Activated CD8-positive, alpha-beta memory T cell treated with anti-CD3 and anti-CD28 coated beads, Interleukin-2, amount 50 U/mL, for 24 hours (primary cell): ENCODE measurements at regions not wholly inside any gene's neighbourhood (a gene's known extent, or its start where the extent isn't known, plus 50 kb on each side); places are given as distances from the start of the nearest gene placed in this dataset.

Source experiments
- DNase-seq: peaks from one replicate; pipeline ENCODE4 v3.0.0-alpha.2; 2020; ENCODE audit errors: extremely low read depth

GRCh38 chr9:16337322-16338029 is 533.0 kb downstream of the BNC2 start:
- no peak for DNase-seq

- DNase-seq: no peak
Measured at GRCh38 chr9:16341177-16341576, 529.3 kb downstream of the BNC2 start.

GRCh38 chr9:16342246-16343020 is 528.0 kb downstream of the BNC2 start:
- DNase-seq: no peak

GRCh38 chr9:16343249-16344237 is 526.9 kb downstream of the BNC2 start:
- DNase-seq: no peak

- no peak for DNase-seq
Measured at GRCh38 chr9:16344343-16344742, 526.1 kb downstream of the BNC2 start.

- no peak for DNase-seq
Measured at GRCh38 chr9:16345902-16346301, 524.6 kb downstream of the BNC2 start.

GRCh38 chr9:16347886-16348285 is 522.6 kb downstream of the BNC2 start:
- DNase-seq: no peak

GRCh38 chr9:16348531-16348930 is 521.9 kb downstream of the BNC2 start:
- DNase-seq: no peak

GRCh38 chr9:16352251-16352650 is 518.2 kb downstream of the BNC2 start:
- no peak for DNase-seq

- DNase-seq: no peak
Measured at GRCh38 chr9:16352791-16353401, 517.6 kb downstream of the BNC2 start.

GRCh38 chr9:16356196-16356765 is 514.2 kb downstream of the BNC2 start:
- DNase-seq: no peak

- no peak for DNase-seq
Measured at GRCh38 chr9:16357828-16358227, 512.6 kb downstream of the BNC2 start.

- no peak for DNase-seq
Measured at GRCh38 chr9:16358751-16359150, 511.7 kb downstream of the BNC2 start.
